ENCODE measurements at regions not wholly inside any gene's neighbourhood (a gene's known extent, or its start where the extent isn't known, plus 50 kb on each side); places are given as distances from the start of the nearest gene placed in this dataset.

GRCh38 chr11:69957849-69958248, 120.3 kb upstream of the ANO1 start:
- H3K4me3 ChIP-seq (ENCODE audit: control insufficient read depth, low read depth, low read length), result no peak overlapping the region
- no peak for TF ChIP-seq CTCF (IDR thresholded peaks at IDR 0.05; ENCODE audit: control insufficient read depth, insufficient read depth, low read depth, low read length, missing control alignments)
- no peak for DNase-seq (ENCODE audit: low read depth)

- no peak overlapping the region for H3K4me3 ChIP-seq (ENCODE audit: control insufficient read depth, low read depth, low read length)
- peak; percentile 54 for DNase-seq (ENCODE audit: low read depth)
- TF ChIP-seq CTCF (IDR thresholded peaks at IDR 0.05; ENCODE audit: control insufficient read depth, insufficient read depth, low read depth, low read length, missing control alignments), result no peak
Observed at GRCh38 chr11:69958308-69958707, 119.8 kb upstream of the ANO1 start.

- no peak for DNase-seq (ENCODE audit: low read depth)
- no peak for TF ChIP-seq CTCF (IDR thresholded peaks at IDR 0.05; ENCODE audit: control insufficient read depth, insufficient read depth, low read depth, low read length, missing control alignments)
- H3K4me3 ChIP-seq (ENCODE audit: control insufficient read depth, low read depth, low read length), result no peak overlapping the region
Observed at GRCh38 chr11:69959461-69959860, 118.7 kb upstream of the ANO1 start.

- H3K4me3 ChIP-seq (ENCODE audit: control insufficient read depth, low read depth, low read length), result no peak overlapping the region
- no peak for TF ChIP-seq CTCF (IDR thresholded peaks at IDR 0.05; ENCODE audit: control insufficient read depth, insufficient read depth, low read depth, low read length, missing control alignments)
- DNase-seq (ENCODE audit: low read depth), result no peak
Observed at GRCh38 chr11:69961738-69962137, 116.4 kb upstream of the ANO1 start.

- no peak for DNase-seq (ENCODE audit: low read depth)
- no peak for TF ChIP-seq CTCF (IDR thresholded peaks at IDR 0.05; ENCODE audit: control insufficient read depth, insufficient read depth, low read depth, low read length, missing control alignments)
- no peak overlapping the region for H3K4me3 ChIP-seq (ENCODE audit: control insufficient read depth, low read depth, low read length)
Observed at GRCh38 chr11:69962152-69962551, 116.0 kb upstream of the ANO1 start.

- DNase-seq (ENCODE audit: low read depth), result no peak
- H3K4me3 ChIP-seq (ENCODE audit: control insufficient read depth, low read depth, low read length), result no peak overlapping the region
- TF ChIP-seq CTCF (IDR thresholded peaks at IDR 0.05; ENCODE audit: control insufficient read depth, insufficient read depth, low read depth, low read length, missing control alignments), result no peak
Observed at GRCh38 chr11:69963533-69964246, 114.4 kb upstream of the ANO1 start.

Measured in AG09309 (cell line).